ENCODE measurements at regions not wholly inside any gene's neighbourhood (a gene's known extent, or its start where the extent isn't known, plus 50 kb on each side); places are given as distances from the start of the nearest gene placed in this dataset.

- no peak for TF ChIP-seq CTCF (IDR thresholded peaks at IDR 0.05)
- TF ChIP-seq POLR2A (IDR thresholded peaks at IDR 0.05) = no peak
Observed at GRCh38 chr2:175401956-175402469, 220.5 kb upstream of the ATP5MC3 start.
